ENCODE measurements at regions not wholly inside any gene's neighbourhood (a gene's known extent, or its start where the extent isn't known, plus 50 kb on each side); places are given as distances from the start of the nearest gene placed in this dataset.

DNA sequence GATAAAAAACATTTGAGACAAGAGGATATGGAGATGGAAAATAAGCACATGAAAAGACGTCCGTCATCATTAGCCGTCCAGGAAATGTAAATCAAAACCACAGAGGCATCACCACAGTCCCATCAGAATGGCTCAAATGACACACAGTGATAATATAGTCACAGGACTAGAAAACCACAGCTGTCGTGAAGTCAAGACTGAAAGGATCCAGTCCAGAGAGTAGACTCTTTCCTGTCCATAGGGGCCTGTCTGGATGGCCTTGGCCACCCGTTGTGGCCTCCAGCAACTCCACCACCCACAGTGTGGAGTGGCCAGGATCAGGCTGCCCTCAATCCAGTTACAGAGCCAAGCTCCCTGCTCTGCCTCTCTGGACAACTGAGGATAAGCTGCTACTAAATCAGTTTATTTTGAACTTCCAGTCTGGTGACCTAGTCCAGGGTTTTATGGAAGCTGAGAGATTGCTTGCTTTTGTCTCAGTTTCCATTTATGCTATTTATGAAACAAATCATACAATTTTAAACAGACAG is 60.4 kb downstream of the RHOB start:
- H2AFZ ChIP-seq, result no peak overlapping the region
- H3K9ac ChIP-seq, result no peak overlapping the region
- H3K27me3 ChIP-seq (ENCODE audit: control insufficient read depth, insufficient read depth, low read length), result no peaks in the 10 kb centered on the region
- TF ChIP-seq CTCF (IDR thresholded peaks at IDR 0.05), result no peak
- no peak overlapping the region for H3K4me3 ChIP-seq (ENCODE audit: low read depth, low read length)
- H3K79me2 ChIP-seq, result no peaks in the 10 kb centered on the region
- no peaks in the 10 kb centered on the region for H3K36me3 ChIP-seq (ENCODE audit: control insufficient read depth, insufficient read depth, low read length)
- no peak overlapping the region for H3K27ac ChIP-seq
- no peak overlapping the region for H3K4me2 ChIP-seq (ENCODE audit: low read length)
- H3K4me1 ChIP-seq, result peaks cover 8% of the 10 kb centered on the region
- no peaks in the 10 kb centered on the region for H3K9me3 ChIP-seq (ENCODE audit: control insufficient read depth, low read length)

DNA sequence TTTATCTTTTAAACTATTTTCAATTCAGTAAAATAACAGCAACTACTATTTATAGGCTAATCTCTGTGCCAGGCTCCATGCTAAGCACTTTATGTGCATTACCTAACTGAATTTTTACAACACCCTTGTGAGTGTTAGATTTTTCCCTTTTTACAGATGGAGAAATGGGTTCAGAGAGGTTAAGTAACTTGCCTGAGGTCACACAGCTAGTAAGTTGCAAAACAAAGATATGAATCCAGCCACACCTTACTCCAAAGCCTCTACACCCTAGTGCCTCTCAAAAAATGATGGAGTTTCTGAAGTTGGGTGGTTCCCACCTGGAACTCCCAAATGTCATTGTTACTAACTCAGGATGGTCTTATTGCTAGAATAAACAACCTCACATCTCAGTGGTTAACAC is 60.8 kb downstream of the RHOB start:
- peaks cover 8% of the 10 kb centered on the region for H3K4me1 ChIP-seq
- H3K4me3 ChIP-seq (ENCODE audit: low read depth, low read length), result no peak overlapping the region
- no peak overlapping the region for H2AFZ ChIP-seq
- TF ChIP-seq CTCF (IDR thresholded peaks at IDR 0.05), result no peak
- H3K4me2 ChIP-seq (ENCODE audit: low read length), result no peak overlapping the region
- no peaks in the 10 kb centered on the region for H3K9me3 ChIP-seq (ENCODE audit: control insufficient read depth, low read length)
- no peak overlapping the region for H3K9ac ChIP-seq
- H3K36me3 ChIP-seq (ENCODE audit: control insufficient read depth, insufficient read depth, low read length), result no peaks in the 10 kb centered on the region
- H3K27ac ChIP-seq, result no peak overlapping the region
- no peaks in the 10 kb centered on the region for H3K27me3 ChIP-seq (ENCODE audit: control insufficient read depth, insufficient read depth, low read length)
- H3K79me2 ChIP-seq, result no peaks in the 10 kb centered on the region

- Histone ChIP-seq H3K9me3 (ENCODE audit: control insufficient read depth, low read length) (no peaks in the 10 kb centered on the region), H2AFZ (peak overlapping the region; percentile 71), H3K4me1 (peaks cover 8% of the 10 kb centered on the region), H3K4me3 (ENCODE audit: low read depth, low read length) (no peak overlapping the region), H3K36me3 (ENCODE audit: control insufficient read depth, insufficient read depth, low read length) (no peaks in the 10 kb centered on the region), H3K27me3 (ENCODE audit: control insufficient read depth, insufficient read depth, low read length) (no peaks in the 10 kb centered on the region), H3K4me2 (ENCODE audit: low read length) (no peak overlapping the region), H3K9ac (no peak overlapping the region), H3K79me2 (no peaks in the 10 kb centered on the region), H3K27ac (no peak overlapping the region)
- no peak for TF ChIP-seq CTCF (IDR thresholded peaks at IDR 0.05)
These were observed 62.5 kb downstream of the RHOB start for GRCh38 chr2:20509301-20509769.

DNA sequence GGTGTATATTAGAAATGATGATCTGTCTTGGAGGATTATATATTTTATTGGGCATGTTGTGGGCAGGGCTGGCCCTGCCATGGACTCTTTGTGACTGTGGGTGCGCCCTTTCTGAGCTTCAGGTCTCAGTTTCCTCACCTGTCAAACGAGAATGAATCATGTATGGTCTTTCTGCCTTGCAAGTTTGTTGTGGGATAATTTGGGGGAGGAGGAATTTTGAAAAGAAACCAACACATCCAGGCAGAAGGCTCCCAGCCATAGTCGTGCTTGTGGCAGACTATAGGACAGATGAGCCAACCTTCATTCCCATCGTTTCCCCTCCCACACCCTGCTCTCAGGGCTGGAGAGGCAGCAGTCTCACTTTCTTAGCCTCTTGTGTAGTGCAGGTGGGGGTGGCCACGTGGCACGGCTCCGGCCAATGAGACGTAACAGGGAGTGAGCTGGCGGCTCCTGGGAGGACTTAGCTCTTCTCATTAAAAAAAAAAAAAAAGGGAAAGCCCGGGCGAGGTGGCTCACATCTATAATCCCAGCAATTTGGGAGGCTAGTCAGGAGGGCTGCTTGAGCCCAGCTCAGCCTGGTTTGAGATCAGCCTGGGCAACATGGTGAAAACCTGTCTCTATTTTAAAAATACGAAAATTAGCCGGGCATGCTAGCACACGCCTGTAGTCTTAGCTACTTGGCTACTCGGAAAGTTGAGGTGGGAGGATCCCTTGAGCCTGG is 63.1 kb downstream of the RHOB start:
- H3K4me1 ChIP-seq, result peaks cover 8% of the 10 kb centered on the region
- no peaks in the 10 kb centered on the region for H3K27me3 ChIP-seq (ENCODE audit: control insufficient read depth, insufficient read depth, low read length)
- H3K27ac ChIP-seq, result no peak overlapping the region
- TF ChIP-seq CTCF (IDR thresholded peaks at IDR 0.05), result no peak
- peak overlapping the region; percentile 71 for H2AFZ ChIP-seq
- peak overlapping the region; percentile 37 for H3K4me3 ChIP-seq (ENCODE audit: low read depth, low read length)
- H3K9me3 ChIP-seq (ENCODE audit: control insufficient read depth, low read length), result no peaks in the 10 kb centered on the region
- H3K79me2 ChIP-seq, result no peaks in the 10 kb centered on the region
- H3K36me3 ChIP-seq (ENCODE audit: control insufficient read depth, insufficient read depth, low read length), result no peaks in the 10 kb centered on the region
- no peak overlapping the region for H3K9ac ChIP-seq
- peak overlapping the region; percentile 36 for H3K4me2 ChIP-seq (ENCODE audit: low read length)

GRCh38 chr2:20511130-20511529 is 64.3 kb downstream of the RHOB start:
- Histone ChIP-seq H3K79me2 (no peaks in the 10 kb centered on the region), H3K4me2 (ENCODE audit: low read length) (no peak overlapping the region), H2AFZ (no peak overlapping the region), H3K27me3 (ENCODE audit: control insufficient read depth, insufficient read depth, low read length) (no peaks in the 10 kb centered on the region), H3K9ac (no peak overlapping the region), H3K27ac (no peak overlapping the region), H3K4me3 (ENCODE audit: low read depth, low read length) (no peak overlapping the region), H3K4me1 (peaks cover 8% of the 10 kb centered on the region), H3K9me3 (ENCODE audit: control insufficient read depth, low read length) (no peaks in the 10 kb centered on the region), H3K36me3 (ENCODE audit: control insufficient read depth, insufficient read depth, low read length) (no peaks in the 10 kb centered on the region)
- no peak for TF ChIP-seq CTCF (IDR thresholded peaks at IDR 0.05)
